ENCODE measurements at regions not wholly inside any gene's neighbourhood (a gene's known extent, or its start where the extent isn't known, plus 50 kb on each side); places are given as distances from the start of the nearest gene placed in this dataset.

GRCh38 chr4:1494416-1495315 is 88.4 kb upstream of the NKX1-1 start:
- no peak for ATAC-seq (ENCODE audit: low read depth)
- H3K27ac Mint-ChIP-seq: no peak overlapping the region
- H3K9me3 Mint-ChIP-seq: no peaks in the 10 kb centered on the region
- DNase-seq (ENCODE audit: low spot score in 2 of 2): no peak
- no peak overlapping the region for H3K4me3 Mint-ChIP-seq
- H3K36me3 Mint-ChIP-seq: no peaks in the 10 kb centered on the region
- peaks cover 9% of the 10 kb centered on the region for H3K27me3 Mint-ChIP-seq
- no peaks in the 10 kb centered on the region for H3K4me1 Mint-ChIP-seq

- H3K27me3 Mint-ChIP-seq: peaks cover 10% of the 10 kb centered on the region
- ATAC-seq (ENCODE audit: low read depth) (no peak), DNase-seq (ENCODE audit: low spot score in 2 of 2) (no peak)
- H3K9me3 Mint-ChIP-seq: no peaks in the 10 kb centered on the region
- no peaks in the 10 kb centered on the region for H3K4me1 Mint-ChIP-seq
- H3K27ac Mint-ChIP-seq: no peak overlapping the region
- H3K4me3 Mint-ChIP-seq: no peak overlapping the region
- no peaks in the 10 kb centered on the region for H3K36me3 Mint-ChIP-seq
Observed at GRCh38 chr4:1493540-1494287, 87.5 kb upstream of the NKX1-1 start.

- no peak for DNase-seq (ENCODE audit: low spot score in 2 of 2)
- ATAC-seq (ENCODE audit: low read depth): no peak
- no peaks in the 10 kb centered on the region for H3K4me1 Mint-ChIP-seq
- H3K4me3 Mint-ChIP-seq: no peak overlapping the region
- no peaks in the 10 kb centered on the region for H3K9me3 Mint-ChIP-seq
- H3K36me3 Mint-ChIP-seq: no peaks in the 10 kb centered on the region
- peaks cover 10% of the 10 kb centered on the region for H3K27me3 Mint-ChIP-seq
- H3K27ac Mint-ChIP-seq: no peak overlapping the region
Observed at GRCh38 chr4:1492651-1493539, 86.7 kb upstream of the NKX1-1 start.

- peaks cover 11% of the 10 kb centered on the region for H3K27me3 Mint-ChIP-seq
Observed at GRCh38 chr4:1492142-1492457, 85.9 kb upstream of the NKX1-1 start.

GRCh38 chr4:1491328-1492141 is 85.3 kb upstream of the NKX1-1 start:
- ATAC-seq (ENCODE audit: low read depth): no peak
- no peak for DNase-seq (ENCODE audit: low spot score in 2 of 2)
- Mint-ChIP-seq H3K4me3 (no peak overlapping the region), H3K9me3 (peaks cover 4% of the 10 kb centered on the region), H3K27ac (no peak overlapping the region), H3K4me1 (no peaks in the 10 kb centered on the region), H3K36me3 (peaks cover 2% of the 10 kb centered on the region), H3K27me3 (peaks cover 11% of the 10 kb centered on the region)

More at GRCh38 chr4:1492142-1492457, 85.9 kb upstream of the NKX1-1 start:
- no peaks in the 10 kb centered on the region for H3K36me3 Mint-ChIP-seq
- no peak overlapping the region for H3K4me3 Mint-ChIP-seq
- DNase-seq (ENCODE audit: low spot score in 2 of 2) (no peak), ATAC-seq (ENCODE audit: low read depth) (no peak)
- H3K27ac Mint-ChIP-seq: no peak overlapping the region
- H3K9me3 Mint-ChIP-seq: peaks cover 2% of the 10 kb centered on the region
- H3K4me1 Mint-ChIP-seq: no peaks in the 10 kb centered on the region

GRCh38 chr4:1490654-1491327 is 84.5 kb upstream of the NKX1-1 start:
- Mint-ChIP-seq H3K27me3 (peaks cover 11% of the 10 kb centered on the region), H3K4me1 (no peaks in the 10 kb centered on the region)

GRCh38 chr4:1490011-1490653 is 83.9 kb upstream of the NKX1-1 start:
- peaks cover 10% of the 10 kb centered on the region for H3K27me3 Mint-ChIP-seq
- no peak for DNase-seq (ENCODE audit: low spot score in 2 of 2)

More at GRCh38 chr4:1490654-1491327, 84.5 kb upstream of the NKX1-1 start:
- no peak for ATAC-seq (ENCODE audit: low read depth)
- H3K27ac Mint-ChIP-seq: no peak overlapping the region
- no peak overlapping the region for H3K4me3 Mint-ChIP-seq
- peaks cover 9% of the 10 kb centered on the region for H3K9me3 Mint-ChIP-seq
- H3K36me3 Mint-ChIP-seq: peaks cover 4% of the 10 kb centered on the region
- no peak for DNase-seq (ENCODE audit: low spot score in 2 of 2)

GRCh38 chr4:1489639-1489995 is 83.4 kb upstream of the NKX1-1 start:
- Mint-ChIP-seq H3K4me3 (no peak overlapping the region), H3K36me3 (peaks cover 8% of the 10 kb centered on the region), H3K9me3 (peaks cover 17% of the 10 kb centered on the region), H3K27me3 (peaks cover 10% of the 10 kb centered on the region), H3K4me1 (no peaks in the 10 kb centered on the region), H3K27ac (no peak overlapping the region)
- DNase-seq (ENCODE audit: low spot score in 2 of 2) (no peak), ATAC-seq (ENCODE audit: low read depth) (no peak)

More at GRCh38 chr4:1490011-1490653, 83.9 kb upstream of the NKX1-1 start:
- peaks cover 8% of the 10 kb centered on the region for H3K36me3 Mint-ChIP-seq
- no peak for ATAC-seq (ENCODE audit: low read depth)
- peaks cover 14% of the 10 kb centered on the region for H3K9me3 Mint-ChIP-seq
- H3K27ac Mint-ChIP-seq: no peak overlapping the region
- no peaks in the 10 kb centered on the region for H3K4me1 Mint-ChIP-seq
- no peak overlapping the region for H3K4me3 Mint-ChIP-seq

GRCh38 chr4:1488831-1489638 is 82.8 kb upstream of the NKX1-1 start:
- no peak for ATAC-seq (ENCODE audit: low read depth)
- peaks cover 8% of the 10 kb centered on the region for H3K36me3 Mint-ChIP-seq
- no peak overlapping the region for H3K27ac Mint-ChIP-seq
- H3K9me3 Mint-ChIP-seq: peaks cover 22% of the 10 kb centered on the region
- no peak for DNase-seq (ENCODE audit: low spot score in 2 of 2)
- peaks cover 5% of the 10 kb centered on the region for H3K27me3 Mint-ChIP-seq
- no peak overlapping the region for H3K4me3 Mint-ChIP-seq
- no peaks in the 10 kb centered on the region for H3K4me1 Mint-ChIP-seq

- Mint-ChIP-seq H3K4me1 (no peaks in the 10 kb centered on the region), H3K27ac (no peak overlapping the region), H3K9me3 (peaks cover 23% of the 10 kb centered on the region), H3K4me3 (no peak overlapping the region), H3K27me3 (peaks cover 5% of the 10 kb centered on the region), H3K36me3 (peaks cover 8% of the 10 kb centered on the region)
- DNase-seq (ENCODE audit: low spot score in 2 of 2) (no peak), ATAC-seq (ENCODE audit: low read depth) (no peak)
Observed at GRCh38 chr4:1488357-1488756, 82.1 kb upstream of the NKX1-1 start.

GRCh38 chr4:1487761-1488160 is 81.5 kb upstream of the NKX1-1 start:
- Mint-ChIP-seq H3K4me1 (no peaks in the 10 kb centered on the region), H3K27ac (no peak overlapping the region), H3K9me3 (peaks cover 25% of the 10 kb centered on the region), H3K4me3 (no peak overlapping the region), H3K36me3 (peaks cover 8% of the 10 kb centered on the region), H3K27me3 (peaks cover 5% of the 10 kb centered on the region)
- ATAC-seq (ENCODE audit: low read depth) (no peak), DNase-seq (ENCODE audit: low spot score in 2 of 2) (no peak)

GRCh38 chr4:1487106-1487505 is 80.9 kb upstream of the NKX1-1 start:
- H3K4me3 Mint-ChIP-seq: no peak overlapping the region
- H3K9me3 Mint-ChIP-seq: peaks cover 25% of the 10 kb centered on the region
- no peak overlapping the region for H3K27ac Mint-ChIP-seq
- H3K36me3 Mint-ChIP-seq: peaks cover 8% of the 10 kb centered on the region
- ATAC-seq (ENCODE audit: low read depth) (no peak), DNase-seq (ENCODE audit: low spot score in 2 of 2) (no peak)
- no peaks in the 10 kb centered on the region for H3K4me1 Mint-ChIP-seq
- peaks cover 5% of the 10 kb centered on the region for H3K27me3 Mint-ChIP-seq

Data from memory B cell (primary cell).